GM12874 (cell line): ENCODE measurements at regions not wholly inside any gene's neighbourhood (a gene's known extent, or its start where the extent isn't known, plus 50 kb on each side); places are given as distances from the start of the nearest gene placed in this dataset.

Experiments used
- TF ChIP-seq, protein P1 (sequence below): IDR thresholded peaks from 2 replicates; pipeline ENCODE4 v1.5.1; 2011; ENCODE audit warnings: low read depth, mild to moderate bottlenecking, control low read depth, low read length, moderate library complexity; ENCODE audit not compliant: insufficient read depth

DNA sequence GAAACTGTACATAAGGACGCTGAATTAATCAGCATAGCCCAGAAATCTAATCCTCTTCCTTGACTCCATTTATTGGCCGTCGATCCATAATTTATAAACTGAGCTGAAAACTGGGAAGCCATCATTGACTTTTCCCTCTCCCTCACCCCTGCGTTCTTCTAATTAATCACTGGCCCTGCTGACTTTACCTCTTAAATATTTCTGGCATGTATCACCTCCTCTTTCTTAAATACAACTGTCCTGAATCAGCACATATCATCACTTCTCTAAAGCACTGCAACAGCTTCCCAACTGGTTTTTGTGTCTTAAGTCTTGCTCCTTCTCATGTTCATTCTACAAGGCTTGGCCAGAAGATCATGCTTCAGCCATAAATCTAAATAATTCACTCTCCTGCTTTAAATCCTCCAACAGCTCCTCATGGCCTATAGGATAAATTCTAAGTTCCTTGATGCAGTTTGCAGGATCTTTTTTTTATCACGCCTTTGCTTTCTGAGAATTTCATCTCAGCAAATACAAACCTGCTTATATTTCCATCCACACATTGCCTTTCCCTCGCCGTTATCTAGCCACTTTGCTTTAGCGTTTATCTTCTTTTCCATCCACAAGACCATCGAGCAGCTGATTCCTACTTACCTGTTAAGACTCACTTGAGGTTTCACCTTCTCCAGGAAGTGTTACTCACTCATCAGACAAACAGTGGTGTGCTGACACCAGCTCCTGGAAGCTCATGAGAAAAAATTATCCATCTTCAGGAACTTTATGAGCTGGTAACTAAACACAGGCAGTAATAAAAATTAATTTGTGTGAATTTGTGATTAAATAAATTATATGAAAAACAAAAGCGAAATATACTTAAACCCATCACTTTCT, 295.6 kb upstream of the FLRT2 start:
- TF ChIP-seq, protein P1, sequence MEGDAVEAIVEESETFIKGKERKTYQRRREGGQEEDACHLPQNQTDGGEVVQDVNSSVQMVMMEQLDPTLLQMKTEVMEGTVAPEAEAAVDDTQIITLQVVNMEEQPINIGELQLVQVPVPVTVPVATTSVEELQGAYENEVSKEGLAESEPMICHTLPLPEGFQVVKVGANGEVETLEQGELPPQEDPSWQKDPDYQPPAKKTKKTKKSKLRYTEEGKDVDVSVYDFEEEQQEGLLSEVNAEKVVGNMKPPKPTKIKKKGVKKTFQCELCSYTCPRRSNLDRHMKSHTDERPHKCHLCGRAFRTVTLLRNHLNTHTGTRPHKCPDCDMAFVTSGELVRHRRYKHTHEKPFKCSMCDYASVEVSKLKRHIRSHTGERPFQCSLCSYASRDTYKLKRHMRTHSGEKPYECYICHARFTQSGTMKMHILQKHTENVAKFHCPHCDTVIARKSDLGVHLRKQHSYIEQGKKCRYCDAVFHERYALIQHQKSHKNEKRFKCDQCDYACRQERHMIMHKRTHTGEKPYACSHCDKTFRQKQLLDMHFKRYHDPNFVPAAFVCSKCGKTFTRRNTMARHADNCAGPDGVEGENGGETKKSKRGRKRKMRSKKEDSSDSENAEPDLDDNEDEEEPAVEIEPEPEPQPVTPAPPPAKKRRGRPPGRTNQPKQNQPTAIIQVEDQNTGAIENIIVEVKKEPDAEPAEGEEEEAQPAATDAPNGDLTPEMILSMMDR: no peak

DNA sequence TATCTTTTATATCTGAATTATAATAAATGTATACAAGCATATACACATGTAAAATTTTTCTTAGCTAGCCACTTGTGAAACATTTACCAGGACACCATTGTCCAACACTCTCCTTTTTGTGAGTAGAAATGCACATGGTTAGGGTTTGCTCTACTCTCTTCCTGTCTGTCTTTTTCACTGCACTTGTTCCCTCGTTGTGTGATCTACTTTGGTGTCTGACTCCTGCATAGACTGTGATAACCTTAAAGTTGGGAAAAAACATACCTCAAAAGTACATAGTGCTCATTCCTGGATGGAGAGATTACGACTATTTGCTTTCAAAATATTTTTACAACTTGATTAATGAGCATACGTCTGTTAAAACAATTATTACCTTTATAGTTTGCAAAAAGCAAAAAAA, 294.1 kb upstream of the FLRT2 start:
- TF ChIP-seq, protein P1: no peak

DNA sequence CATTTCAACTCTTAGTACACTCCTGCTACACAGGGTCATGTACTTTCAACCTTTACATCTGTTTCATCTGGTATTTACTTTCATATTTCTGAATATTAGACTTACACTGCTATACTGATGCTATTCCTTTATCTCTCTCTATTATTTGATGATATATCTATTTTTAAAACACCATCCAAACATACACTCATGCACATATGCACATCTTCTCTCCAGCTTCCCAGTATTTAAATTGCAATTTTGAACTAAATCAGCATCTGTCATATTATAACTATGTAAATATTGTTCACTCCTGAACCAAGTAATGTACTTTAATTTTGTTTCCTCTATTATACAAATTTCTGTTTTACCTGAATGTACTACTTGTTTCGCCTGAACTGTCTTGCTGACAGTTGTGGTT, 293.6 kb upstream of the FLRT2 start:
- TF ChIP-seq, protein P1: no peak

DNA sequence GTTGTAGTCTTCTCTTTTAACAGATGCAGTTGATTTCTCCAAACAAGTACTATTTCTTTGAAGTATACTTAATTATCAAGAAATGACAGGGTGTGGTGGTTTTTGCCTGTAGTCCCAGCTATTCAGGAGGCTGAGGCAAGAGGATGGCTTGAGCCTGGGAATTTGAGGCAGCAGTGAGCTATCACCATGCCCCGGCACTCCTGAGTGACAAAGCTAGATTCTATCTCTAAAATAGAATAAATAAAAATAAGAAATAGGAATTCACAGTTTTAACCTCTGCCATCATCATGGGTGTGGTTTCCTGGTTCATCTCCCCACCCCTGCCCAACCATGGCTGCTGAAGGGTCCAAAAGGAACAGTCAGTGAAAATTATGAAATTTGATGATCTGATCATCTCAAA, 290.2 kb upstream of the FLRT2 start:
- TF ChIP-seq, protein P1: no peak

DNA sequence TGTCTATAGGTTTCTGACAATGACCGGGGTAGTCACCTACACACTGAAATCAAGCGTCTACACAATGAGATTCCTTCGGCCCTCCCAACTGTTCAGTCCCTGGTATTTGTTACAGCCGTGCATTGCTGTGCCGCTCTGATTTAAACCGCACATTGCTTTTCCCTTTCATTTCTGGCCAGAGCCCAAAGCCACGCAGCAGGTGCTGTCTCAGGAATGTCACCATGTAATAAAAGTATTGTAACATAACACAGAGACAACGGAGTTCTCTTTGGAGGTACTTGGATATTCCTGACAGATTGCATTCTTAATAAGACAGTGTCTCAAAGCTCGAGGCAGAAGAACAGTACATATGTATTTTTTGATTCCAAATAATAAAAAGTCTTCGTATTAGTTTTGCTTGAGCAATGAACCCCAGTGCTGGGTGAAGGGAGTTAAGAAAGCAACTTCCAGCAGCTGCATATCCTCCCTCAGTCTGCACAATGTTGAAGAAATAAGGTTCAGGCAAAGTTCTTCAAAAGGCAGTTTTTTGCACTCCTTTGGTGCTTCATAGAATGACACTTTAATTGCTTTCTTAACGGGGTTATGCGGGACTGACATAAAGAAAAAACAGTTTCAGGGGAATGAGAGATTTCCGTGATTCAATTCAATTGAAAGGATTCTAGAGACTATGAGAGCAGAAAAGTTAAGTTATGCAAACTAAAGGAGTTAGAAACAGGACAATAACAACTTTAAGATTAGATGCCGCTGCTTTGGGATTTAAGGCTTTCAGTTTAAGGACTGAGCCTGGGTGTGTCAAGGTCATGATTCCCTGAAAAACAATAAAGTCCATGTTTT, 288.7 kb upstream of the FLRT2 start:
- TF ChIP-seq, protein P1: no peak

DNA sequence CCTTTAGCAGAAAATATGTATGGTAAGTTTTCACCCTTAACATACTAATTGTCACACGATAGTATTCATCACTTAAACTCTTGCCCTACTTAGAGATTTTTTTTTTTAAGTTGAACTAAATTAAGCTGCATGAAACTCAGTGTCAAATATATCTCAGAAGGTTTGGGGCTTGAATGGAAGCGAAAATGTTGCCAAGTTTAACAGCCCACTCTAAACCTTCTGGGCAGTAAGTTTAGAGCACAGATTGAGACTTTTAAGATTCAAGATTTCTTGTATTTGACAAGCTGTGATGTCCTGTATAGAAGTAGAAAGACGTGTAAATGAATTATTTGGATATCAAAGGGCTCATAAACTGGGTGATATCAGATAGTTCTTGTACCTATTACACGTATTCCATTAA, 287.3 kb upstream of the FLRT2 start:
- TF ChIP-seq, protein P1: no peak

DNA sequence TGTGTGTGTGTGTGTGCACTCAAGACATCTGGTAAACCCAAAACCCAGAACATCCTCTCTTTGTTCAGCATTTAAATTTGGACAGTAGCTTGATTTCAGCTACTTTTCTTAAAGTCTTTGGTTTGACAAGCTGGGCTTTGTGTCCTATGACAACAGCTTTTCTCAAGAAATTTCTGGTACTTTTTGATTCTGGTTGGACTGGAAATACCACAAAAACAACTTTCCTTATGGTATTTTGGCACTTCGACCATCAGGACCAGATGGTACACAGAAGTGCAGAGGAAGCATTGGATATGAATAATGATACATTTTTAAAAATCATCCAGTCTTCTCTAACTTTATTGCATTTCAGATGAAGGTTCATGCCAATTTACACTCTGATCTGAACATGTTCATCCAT, 286.6 kb upstream of the FLRT2 start:
- TF ChIP-seq, protein P1: no peak
